Ureter (tissue), 1 donor: ENCODE measurements at regions not wholly inside any gene's neighbourhood (a gene's known extent, or its start where the extent isn't known, plus 50 kb on each side); places are given as distances from the start of the nearest gene placed in this dataset.

Experiments used
- DNase-seq: peaks from one replicate; pipeline ENCODE4 v3.0.0-alpha.2; 2020; ENCODE audit warnings: low spot score
- donor health status: DM: yes; HTN: yes; CAD: no.

DNA sequence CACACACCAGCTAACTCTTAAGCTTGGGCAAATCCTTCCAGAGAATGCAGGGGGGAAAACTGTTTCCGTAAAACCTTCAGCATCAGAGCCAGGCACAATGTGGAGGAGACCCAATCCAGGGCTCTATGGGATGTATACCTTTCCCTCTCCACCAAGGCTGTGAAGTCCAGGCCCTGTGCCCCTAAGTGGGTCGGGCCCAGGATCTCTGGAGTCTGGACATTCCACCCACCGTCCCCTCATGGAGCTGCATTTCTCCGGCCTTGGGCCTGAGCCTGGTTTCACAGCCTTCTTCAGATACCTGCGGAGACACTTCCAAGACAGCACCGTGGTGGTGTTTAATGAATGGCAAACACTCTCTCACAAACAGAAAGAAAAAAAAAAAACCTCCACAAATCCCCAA is 186.2 kb downstream of the URI1 start:
- DNase-seq, result no peak

DNA sequence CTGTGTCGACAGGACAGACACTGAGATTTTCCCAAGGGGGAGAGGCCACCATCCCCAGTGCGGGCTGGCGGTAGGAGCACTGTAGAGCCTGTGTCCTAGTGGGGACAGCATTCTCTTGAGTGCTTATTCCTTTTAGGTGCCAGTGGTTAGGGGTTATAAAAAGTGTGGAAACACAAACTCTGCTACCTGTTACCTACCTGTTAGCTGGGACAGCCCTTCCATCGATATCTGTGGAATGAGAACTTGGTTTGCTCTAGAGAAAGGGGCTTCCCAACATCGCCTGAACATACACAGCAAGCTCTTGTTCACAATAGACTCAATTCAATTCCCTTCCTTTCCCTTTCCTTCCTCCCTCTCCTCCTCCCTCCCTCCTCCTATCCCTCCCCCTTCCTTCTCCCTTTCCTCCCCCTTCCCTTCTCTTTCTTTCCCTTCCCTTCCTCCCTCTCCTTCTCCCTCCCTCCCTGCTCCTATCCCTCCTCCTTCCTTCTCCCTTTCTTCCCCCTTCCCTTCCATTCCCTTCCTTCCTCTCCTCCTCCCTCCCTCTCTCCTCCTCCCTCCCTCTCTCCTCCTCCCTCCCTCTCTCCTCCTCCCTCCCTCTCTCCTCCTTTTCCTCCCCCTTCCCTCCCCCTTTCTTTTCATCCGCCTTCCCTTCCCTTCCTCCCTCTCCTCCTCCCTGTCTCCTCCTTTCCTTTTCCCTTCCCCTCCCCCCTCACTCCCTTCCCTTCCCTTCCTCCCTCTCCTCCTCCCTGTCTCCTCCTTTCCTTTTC is 188.5 kb downstream of the URI1 start:
- no peak for DNase-seq

GRCh38 chr19:30131246-30131645 is 189.2 kb downstream of the URI1 start:
- no peak for DNase-seq

DNA sequence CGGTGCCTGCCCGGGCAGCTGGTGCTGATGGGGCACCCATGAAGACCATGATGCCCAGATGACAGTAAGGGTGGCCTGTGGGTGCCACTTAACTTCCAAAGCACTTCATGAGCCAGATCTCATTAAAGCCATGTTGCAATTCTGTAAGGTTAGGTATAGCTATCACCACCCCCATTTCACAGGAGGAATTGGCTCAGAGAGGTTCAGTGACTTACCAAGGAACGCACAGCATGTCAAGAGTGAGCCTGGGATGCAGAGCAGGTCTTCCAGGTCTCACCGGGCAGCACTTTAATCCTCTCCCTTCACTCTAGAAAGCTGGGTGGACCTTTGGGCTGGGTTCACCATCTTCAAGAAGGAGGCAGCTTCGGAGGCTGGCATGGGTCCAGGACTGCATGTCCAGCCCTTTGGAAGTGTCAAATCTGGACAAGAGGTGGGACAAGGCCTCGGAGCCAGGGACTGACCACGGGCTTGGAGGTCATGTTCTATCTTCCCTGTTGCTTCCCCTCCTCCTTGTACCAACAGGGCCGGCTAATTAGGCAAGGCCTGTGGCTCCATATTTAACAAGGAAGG is 189.8 kb downstream of the URI1 start:
- no peak for DNase-seq

GRCh38 chr19:30132343-30133075 is 190.5 kb downstream of the URI1 start:
- no peak for DNase-seq

DNA sequence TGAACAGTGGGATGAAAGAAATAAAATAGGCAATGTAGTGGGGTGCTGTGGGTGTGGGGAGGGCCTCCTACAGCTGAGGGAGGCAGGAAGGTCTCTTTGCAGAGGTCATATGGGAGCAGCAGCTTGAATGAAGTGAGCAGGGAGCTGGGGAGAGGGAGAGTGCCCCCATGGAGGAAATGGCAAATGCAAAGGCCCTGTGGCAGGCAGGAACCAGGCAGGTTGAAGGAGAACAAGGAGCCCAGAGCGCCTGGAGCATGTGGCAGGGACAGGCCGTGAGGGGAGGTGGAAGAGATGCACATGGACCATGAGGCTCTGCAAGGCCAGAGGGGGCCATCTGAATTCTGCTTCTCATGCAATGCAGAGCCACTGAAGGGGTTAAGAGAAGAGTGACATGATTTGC is 191.8 kb downstream of the URI1 start:
- DNase-seq, result no peak

- DNase-seq, result no peak
Observed at GRCh38 chr19:30135093-30135757, 193.2 kb downstream of the URI1 start.

- no peak for DNase-seq
Observed at GRCh38 chr19:30135797-30136196, 193.8 kb downstream of the URI1 start.

DNA sequence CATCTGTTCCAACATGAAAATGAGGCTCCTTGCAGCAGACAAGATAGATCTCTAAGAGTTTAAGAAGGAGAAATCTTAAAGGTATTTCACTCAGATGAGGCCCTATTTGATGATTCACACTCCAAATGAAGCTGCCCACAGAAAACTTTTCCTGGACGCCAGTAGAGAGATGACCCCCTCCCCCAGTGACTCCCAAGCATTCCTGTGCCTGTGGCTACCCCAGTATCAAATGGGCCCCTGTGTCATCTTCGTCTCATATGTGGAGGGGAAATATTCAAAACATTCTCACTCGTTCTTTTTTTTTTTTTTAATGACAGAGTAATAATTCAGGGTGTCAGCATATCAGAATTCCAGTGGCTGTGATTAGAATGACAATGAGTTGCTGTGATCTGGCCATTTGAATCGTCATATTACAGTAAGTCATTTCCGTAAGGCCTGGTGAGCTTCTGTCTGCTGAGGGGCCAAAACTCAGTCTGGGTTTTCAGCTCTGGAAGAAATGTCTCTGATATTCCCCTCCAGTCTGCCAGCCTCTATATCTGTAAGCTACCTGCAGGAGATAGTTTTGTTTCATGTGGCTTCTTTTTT is 194.7 kb downstream of the URI1 start:
- no peak for DNase-seq

DNA sequence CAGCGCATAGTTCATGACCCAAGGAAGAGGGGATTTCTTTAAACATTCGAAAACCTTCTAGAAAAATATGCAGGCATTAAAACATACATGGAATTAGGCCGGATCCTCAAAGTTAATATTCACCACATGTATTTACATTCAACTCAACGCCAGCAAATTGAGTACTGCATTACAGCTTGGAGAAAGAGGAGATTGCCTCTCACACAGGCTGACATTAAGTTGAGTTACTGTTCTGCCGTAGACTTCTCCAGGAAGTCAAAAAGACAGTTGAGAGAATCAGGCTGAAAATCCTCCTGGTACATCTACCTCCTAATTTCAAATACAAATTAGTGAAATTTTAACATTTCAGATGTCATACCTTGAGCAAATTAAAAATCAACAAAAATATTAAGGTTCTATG is 195.7 kb downstream of the URI1 start:
- no peak for DNase-seq

GRCh38 chr19:30144242-30144758 is 202.3 kb downstream of the URI1 start:
- DNase-seq, result no peak

DNA sequence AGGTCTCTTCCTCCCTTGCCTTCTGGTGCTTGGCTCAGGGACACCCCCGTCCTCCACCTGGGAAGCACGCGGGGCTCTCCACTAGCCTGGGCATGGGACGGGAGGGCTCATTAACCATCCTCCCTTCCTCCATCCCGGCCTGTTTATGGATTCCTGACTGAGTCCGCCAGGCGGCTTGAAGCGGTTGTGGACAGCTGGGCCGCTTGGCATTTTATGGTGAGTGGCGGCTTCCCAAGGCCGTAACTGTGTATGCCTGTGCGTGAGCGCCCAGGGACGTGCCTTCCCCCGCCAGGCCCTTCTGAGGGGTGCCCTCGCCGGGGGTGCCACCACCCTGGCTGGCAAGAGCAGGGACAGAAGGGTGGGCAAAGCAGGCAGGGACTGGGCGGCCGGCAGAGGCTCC is 202.8 kb downstream of the URI1 start:
- no peak for DNase-seq

DNA sequence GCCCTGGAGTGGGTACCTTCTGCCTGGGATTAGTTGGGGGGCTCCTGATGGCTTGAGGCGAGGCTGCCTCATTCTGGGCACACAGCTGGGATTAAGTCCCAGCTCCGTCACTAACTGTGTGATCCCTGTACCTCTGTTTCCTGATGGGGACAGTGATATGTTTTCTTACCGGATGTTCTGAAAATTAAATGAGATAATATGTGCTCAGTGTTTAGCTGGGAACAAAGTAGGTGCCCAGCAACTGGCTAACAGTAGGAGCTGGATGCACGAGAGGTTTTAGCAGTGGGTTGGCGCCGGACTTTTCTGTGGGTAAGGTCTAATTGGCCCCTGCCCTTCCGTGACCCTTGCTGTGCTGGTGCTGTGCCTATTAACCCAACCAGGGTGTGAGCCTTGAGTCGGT is 203.4 kb downstream of the URI1 start:
- no peak for DNase-seq

GRCh38 chr19:30146346-30146745 is 204.3 kb downstream of the URI1 start:
- DNase-seq, result no peak

GRCh38 chr19:30148039-30148790 is 206.2 kb downstream of the URI1 start:
- no peak for DNase-seq

- no peak for DNase-seq
Observed at GRCh38 chr19:30148803-30149202, 206.8 kb downstream of the URI1 start.

- DNase-seq, result no peak
Observed at GRCh38 chr19:30149300-30149699, 207.3 kb downstream of the URI1 start.

DNA sequence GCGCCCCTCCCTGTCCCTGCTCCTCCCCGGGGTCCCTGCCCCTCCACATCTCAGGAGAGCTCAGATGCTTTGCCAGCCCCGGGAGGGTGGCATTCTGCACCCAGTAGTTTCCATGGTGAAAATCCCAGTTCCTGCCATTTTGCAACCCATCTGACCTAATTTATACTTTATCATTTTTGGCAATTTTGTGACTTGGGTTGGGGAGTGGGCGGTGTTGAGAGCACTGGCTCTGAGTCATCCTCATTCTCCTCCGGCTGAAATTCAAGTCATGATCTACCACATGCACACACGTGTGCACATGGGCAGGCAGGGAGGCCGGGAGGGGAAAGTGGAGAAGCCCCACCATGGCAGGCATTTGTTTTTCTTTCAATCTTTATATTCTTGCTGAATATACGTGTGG is 208.6 kb downstream of the URI1 start:
- DNase-seq, result no peak

GRCh38 chr19:30151081-30151480 is 209.0 kb downstream of the URI1 start:
- DNase-seq, result no peak

DNA sequence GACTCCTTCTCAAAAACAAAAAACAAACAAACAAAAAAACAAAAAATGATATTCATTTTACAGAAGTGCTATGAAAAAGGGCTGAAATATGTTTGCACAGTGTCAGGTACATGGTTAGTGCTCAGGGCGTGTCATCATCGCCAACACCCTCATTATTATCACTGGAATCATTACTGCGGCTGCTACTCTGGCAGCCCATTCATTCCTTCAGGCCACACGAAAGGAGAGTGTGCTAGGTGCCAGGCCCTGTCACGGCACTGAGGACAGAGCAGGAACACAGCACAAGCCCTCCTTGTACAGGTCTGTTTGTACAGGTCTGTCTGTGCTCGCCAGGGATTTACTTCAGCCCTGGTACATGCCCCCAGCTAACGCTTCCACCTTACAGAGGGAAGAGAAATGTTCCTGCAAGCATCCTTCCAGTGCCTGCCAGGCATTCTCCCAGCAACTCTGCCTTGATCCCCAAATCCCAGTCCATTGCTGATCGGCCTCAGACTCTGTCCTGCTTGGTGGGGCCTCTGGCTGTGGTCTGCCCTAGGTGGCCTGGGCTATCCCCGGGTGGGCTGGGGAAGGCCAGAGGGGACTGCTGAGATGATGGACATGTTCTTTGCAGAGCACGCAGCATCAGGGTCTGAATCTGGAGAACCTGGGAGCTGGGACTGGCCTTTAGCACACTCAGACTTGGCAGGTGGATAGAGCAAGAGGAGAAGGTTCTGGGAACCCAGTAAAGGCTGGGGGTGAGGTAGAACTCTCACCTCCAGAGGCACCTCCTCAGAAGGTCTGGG is 210.7 kb downstream of the URI1 start:
- no peak for DNase-seq
